Stimulated activated CD8-positive, alpha-beta memory T cell treated with anti-CD3 and anti-CD28 coated beads, Interleukin-2, amount 100 ng/mL, for 48 hours (primary cell): ENCODE measurements at regions not wholly inside any gene's neighbourhood (a gene's known extent, or its start where the extent isn't known, plus 50 kb on each side); places are given as distances from the start of the nearest gene placed in this dataset.
"Not testable (repeated sequence)": the region's sequence is repeated elsewhere in the genome, so short reads cannot be mapped to it uniquely, and the experiment has no call there.

Source experiments
- DNase-seq, 2 donors: peaks; one replicate each; pipeline ENCODE4 v3.0.0-alpha.2; 2020; ENCODE audit warnings: low read depth in 2 of 2

- DNase-seq, result not testable (repeated sequence)
Observed at GRCh38 chr1:146282807-146283526, 54.1 kb upstream of the NOTCH2NLA start.

GRCh38 chr1:146281522-146281921 lies 52.7 kb upstream of the NOTCH2NLA start:
- not testable (repeated sequence) for DNase-seq

GRCh38 chr1:146278758-146279157 lies 49.9 kb upstream of the NOTCH2NLA start:
- not testable (repeated sequence) for DNase-seq
